ENCODE measurements at regions not wholly inside any gene's neighbourhood (a gene's known extent, or its start where the extent isn't known, plus 50 kb on each side); places are given as distances from the start of the nearest gene placed in this dataset.

- Histone ChIP-seq H3K4me2 (no peak overlapping the region), H3K4me3 (no peak overlapping the region), H3K4me1 (ENCODE audit: insufficient read depth) (no peaks in the 10 kb centered on the region), H3K9me3 (ENCODE audit: low read depth) (no peaks in the 10 kb centered on the region), H3K27ac (no peak overlapping the region), H3K79me2 (no peaks in the 10 kb centered on the region), H3K36me3 (replicated peaks; ENCODE audit: insufficient read depth, low read depth) (no peaks in the 10 kb centered on the region), H3K27me3 (no peaks in the 10 kb centered on the region), H4K20me1 (ENCODE audit: insufficient read depth, poor library complexity, severe bottlenecking) (no peaks in the 10 kb centered on the region), H2AFZ (no peak overlapping the region), H3K9me2 (replicated peaks; ENCODE audit: insufficient read depth) (no peaks in the 10 kb centered on the region)
- 57% methylated on average over 1 of the region's 1 CpG for WGBS (ENCODE audit: low lambda C conversion rate, missing lambda C conversion rate)
- TF ChIP-seq EZH2 (IDR thresholded peaks at IDR 0.05; ENCODE audit: borderline replicate concordance) (no peak), EZH2phosphoT487 (IDR thresholded peaks at IDR 0.05; ENCODE audit: low read depth, severe bottlenecking, unreplicated experiment) (no peak), CTCF (IDR thresholded peaks at IDR 0.05; ENCODE audit: poor library complexity) (peak; percentile 12)
- DNase-seq (ENCODE audit: low spot score), result no peak
These were observed 378.8 kb downstream of the MED13L start for GRCh38 chr12:115898670-115899069.

GRCh38 chr12:115897729-115898128 lies 379.8 kb downstream of the MED13L start:
- 48% methylated on average over 3 of the region's 3 CpGs for WGBS (ENCODE audit: low lambda C conversion rate, missing lambda C conversion rate)
- Histone ChIP-seq H3K27me3 (no peaks in the 10 kb centered on the region), H3K9me3 (ENCODE audit: low read depth) (no peaks in the 10 kb centered on the region), H3K4me2 (peak overlapping the region; percentile 27), H4K20me1 (ENCODE audit: insufficient read depth, poor library complexity, severe bottlenecking) (no peaks in the 10 kb centered on the region), H3K4me1 (ENCODE audit: insufficient read depth) (no peaks in the 10 kb centered on the region), H3K79me2 (no peaks in the 10 kb centered on the region), H3K9me2 (replicated peaks; ENCODE audit: insufficient read depth) (no peaks in the 10 kb centered on the region), H3K27ac (peak overlapping the region; percentile 54), H2AFZ (no peak overlapping the region), H3K36me3 (replicated peaks; ENCODE audit: insufficient read depth, low read depth) (no peaks in the 10 kb centered on the region), H3K4me3 (no peak overlapping the region)
- TF ChIP-seq EZH2phosphoT487 (IDR thresholded peaks at IDR 0.05; ENCODE audit: low read depth, severe bottlenecking, unreplicated experiment) (no peak), EZH2 (IDR thresholded peaks at IDR 0.05; ENCODE audit: borderline replicate concordance) (no peak), CTCF (IDR thresholded peaks at IDR 0.05; ENCODE audit: poor library complexity) (no peak)
- no peak for DNase-seq (ENCODE audit: low spot score)

- H4K20me1 ChIP-seq (ENCODE audit: insufficient read depth, poor library complexity, severe bottlenecking), result no peaks in the 10 kb centered on the region
- no peaks in the 10 kb centered on the region for H3K27me3 ChIP-seq
- H3K9me3 ChIP-seq (ENCODE audit: low read depth), result no peaks in the 10 kb centered on the region
- H3K27ac ChIP-seq, result no peak overlapping the region
- no peaks in the 10 kb centered on the region for H3K4me1 ChIP-seq (ENCODE audit: insufficient read depth)
- H3K9me2 ChIP-seq (replicated peaks; ENCODE audit: insufficient read depth), result no peaks in the 10 kb centered on the region
- H3K36me3 ChIP-seq (replicated peaks; ENCODE audit: insufficient read depth, low read depth), result no peaks in the 10 kb centered on the region
- DNase-seq (ENCODE audit: low spot score), result no peak
- no peak overlapping the region for H3K4me2 ChIP-seq
- TF ChIP-seq EZH2 (IDR thresholded peaks at IDR 0.05; ENCODE audit: borderline replicate concordance) (no peak), CTCF (IDR thresholded peaks at IDR 0.05; ENCODE audit: poor library complexity) (no peak), EZH2phosphoT487 (IDR thresholded peaks at IDR 0.05; ENCODE audit: low read depth, severe bottlenecking, unreplicated experiment) (no peak)
- H3K79me2 ChIP-seq, result no peaks in the 10 kb centered on the region
- no peak overlapping the region for H3K4me3 ChIP-seq
- no peak overlapping the region for H2AFZ ChIP-seq
- 100% methylated on average over 1 of the region's 1 CpG for WGBS (ENCODE audit: low lambda C conversion rate, missing lambda C conversion rate)
These were observed 382.2 kb downstream of the MED13L start for GRCh38 chr12:115895247-115895646.

All from hepatocyte (in vitro differentiated cells).